Breast epithelium (tissue), 3 donors: ENCODE measurements at regions not wholly inside any gene's neighbourhood (a gene's known extent, or its start where the extent isn't known, plus 50 kb on each side); places are given as distances from the start of the nearest gene placed in this dataset.

Experiments used
- POLR2AphosphoS5 ChIP-seq, 3 donors: sonication (generic); formaldehyde crosslinking; IDR thresholded peaks; one replicate each; pipeline ENCODE4 v1.6.1; 2017; ENCODE audit warnings: antibody characterized with exemption in 3 of 3
- TF ChIP-seq, protein P1 (sequence below), 3 donors: fragments of 450-650 bp; IDR thresholded peaks; one replicate each; pipeline ENCODE4 v1.5.1; 2016 to 2017; ENCODE audit warnings: antibody characterized with exemption in 3 of 3, mild to moderate bottlenecking in 3 of 3, moderate library complexity in 3 of 3

- TF ChIP-seq, protein P1, sequence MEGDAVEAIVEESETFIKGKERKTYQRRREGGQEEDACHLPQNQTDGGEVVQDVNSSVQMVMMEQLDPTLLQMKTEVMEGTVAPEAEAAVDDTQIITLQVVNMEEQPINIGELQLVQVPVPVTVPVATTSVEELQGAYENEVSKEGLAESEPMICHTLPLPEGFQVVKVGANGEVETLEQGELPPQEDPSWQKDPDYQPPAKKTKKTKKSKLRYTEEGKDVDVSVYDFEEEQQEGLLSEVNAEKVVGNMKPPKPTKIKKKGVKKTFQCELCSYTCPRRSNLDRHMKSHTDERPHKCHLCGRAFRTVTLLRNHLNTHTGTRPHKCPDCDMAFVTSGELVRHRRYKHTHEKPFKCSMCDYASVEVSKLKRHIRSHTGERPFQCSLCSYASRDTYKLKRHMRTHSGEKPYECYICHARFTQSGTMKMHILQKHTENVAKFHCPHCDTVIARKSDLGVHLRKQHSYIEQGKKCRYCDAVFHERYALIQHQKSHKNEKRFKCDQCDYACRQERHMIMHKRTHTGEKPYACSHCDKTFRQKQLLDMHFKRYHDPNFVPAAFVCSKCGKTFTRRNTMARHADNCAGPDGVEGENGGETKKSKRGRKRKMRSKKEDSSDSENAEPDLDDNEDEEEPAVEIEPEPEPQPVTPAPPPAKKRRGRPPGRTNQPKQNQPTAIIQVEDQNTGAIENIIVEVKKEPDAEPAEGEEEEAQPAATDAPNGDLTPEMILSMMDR (IDR thresholded peaks at IDR 0.05), result no peak
- TF ChIP-seq POLR2AphosphoS5 (IDR thresholded peaks at IDR 0.05), result no peak
These were observed 463.8 kb upstream of the GCFC2 start for GRCh38 chr2:76174505-76174904.
